ENCODE measurements at regions not wholly inside any gene's neighbourhood (a gene's known extent, or its start where the extent isn't known, plus 50 kb on each side); places are given as distances from the start of the nearest gene placed in this dataset.

DNA sequence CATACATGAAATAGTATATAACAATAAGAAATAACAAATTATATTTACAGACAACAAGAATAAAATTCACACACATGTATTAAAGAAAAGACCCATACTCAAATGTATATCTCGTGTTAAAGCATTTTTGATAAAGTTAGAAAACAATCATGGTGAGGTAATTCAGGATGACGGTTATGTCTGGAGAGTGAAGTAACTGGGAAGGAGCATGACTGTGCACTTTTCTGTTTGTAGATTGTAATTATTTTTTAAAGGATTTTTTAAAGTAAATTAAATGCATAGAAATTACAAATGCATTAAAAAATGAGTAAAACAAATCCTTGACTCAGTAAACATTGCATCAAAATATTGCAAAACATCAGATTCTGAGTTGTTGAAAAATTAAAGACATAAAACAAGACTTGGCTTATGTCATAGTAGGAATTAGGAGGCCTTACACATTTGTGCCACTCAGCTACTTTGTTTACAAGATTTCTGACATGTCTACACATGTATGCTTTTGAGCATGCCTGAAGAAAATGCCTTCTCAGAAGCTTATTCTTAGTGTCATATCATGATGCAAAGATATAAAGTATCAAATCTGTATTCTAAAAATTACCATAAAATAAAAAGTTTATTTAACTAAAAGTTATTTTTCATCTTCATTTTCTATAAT, 1325.1 kb downstream of the SLC16A7 start:
- Mint-ChIP-seq H3K4me3 (no peak overlapping the region), H3K4me1 (no peaks in the 10 kb centered on the region), H3K9me3 (peaks cover 9% of the 10 kb centered on the region), H3K27me3 (no peaks in the 10 kb centered on the region), H3K36me3 (ENCODE audit: low read depth) (no peaks in the 10 kb centered on the region), H3K27ac (no peak overlapping the region)
- no peak for ATAC-seq (replicated peaks)

DNA sequence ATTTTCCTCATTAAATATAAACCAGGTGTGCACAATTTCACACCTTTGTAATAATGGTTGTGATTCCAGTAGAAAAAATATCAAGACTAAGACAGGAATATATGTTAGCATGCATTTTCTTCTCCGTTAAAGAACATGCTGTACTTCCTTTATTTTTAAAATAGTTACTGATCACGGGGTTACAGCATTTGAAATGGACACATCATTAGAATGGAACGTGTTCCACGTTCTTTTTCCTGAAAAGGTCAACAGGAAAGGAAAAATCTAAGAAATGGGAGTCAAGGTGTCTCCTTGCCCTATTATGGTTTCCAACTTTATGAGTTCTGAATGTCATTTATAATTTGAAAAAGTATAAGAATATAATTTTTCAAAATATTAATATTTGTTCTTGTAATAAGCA, 1325.7 kb downstream of the SLC16A7 start:
- Mint-ChIP-seq H3K36me3 (ENCODE audit: low read depth) (no peaks in the 10 kb centered on the region), H3K27me3 (no peaks in the 10 kb centered on the region), H3K4me1 (no peaks in the 10 kb centered on the region), H3K4me3 (no peak overlapping the region), H3K9me3 (peaks cover 12% of the 10 kb centered on the region), H3K27ac (no peak overlapping the region)
- no peak for ATAC-seq (replicated peaks)

DNA sequence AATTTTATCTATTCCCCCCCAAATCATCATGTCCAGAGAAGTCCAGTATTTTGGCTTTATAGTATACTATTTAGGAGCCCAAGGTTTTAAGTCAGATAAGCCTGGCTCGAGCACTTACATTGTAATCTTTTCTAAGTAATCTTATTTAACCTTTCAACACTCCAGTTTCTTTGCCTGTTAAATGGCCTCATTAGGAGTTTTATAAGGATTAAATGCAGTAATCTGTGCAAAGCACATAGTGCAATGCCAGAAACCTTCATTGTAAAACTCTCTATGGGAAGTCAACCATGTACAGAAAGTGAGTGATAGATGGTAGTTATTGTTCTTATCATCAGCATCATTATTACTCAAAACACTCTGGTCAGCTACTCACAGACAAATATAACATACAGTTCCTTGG, 1330.4 kb downstream of the SLC16A7 start:
- Mint-ChIP-seq H3K27ac (no peak overlapping the region), H3K36me3 (ENCODE audit: low read depth) (no peaks in the 10 kb centered on the region), H3K4me1 (no peaks in the 10 kb centered on the region), H3K4me3 (no peak overlapping the region), H3K27me3 (no peaks in the 10 kb centered on the region), H3K9me3 (peaks cover 18% of the 10 kb centered on the region)
- no peak for ATAC-seq (replicated peaks)

DNA sequence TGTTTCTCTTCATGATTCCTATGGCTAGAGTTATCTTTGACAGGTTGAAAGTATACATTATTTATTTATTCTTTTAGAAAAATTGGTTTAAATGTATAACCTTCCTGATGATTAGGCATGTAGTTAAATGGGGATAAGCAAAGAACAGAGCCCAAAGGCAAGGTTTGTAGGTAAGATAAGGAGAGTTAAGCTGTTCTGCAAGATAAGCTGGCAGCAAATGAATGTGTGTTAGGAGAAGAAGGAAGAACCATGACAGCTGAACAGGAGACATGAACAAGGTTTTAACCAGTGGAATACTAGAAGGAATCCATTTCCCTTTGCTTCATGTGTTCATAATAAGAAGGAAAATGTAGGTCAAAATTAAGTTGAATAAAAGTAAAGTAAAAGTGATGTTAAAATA, 1330.1 kb upstream of the USP15 start:
- no peaks in the 10 kb centered on the region for H3K27me3 Mint-ChIP-seq
- ATAC-seq (replicated peaks), result no peak
- H3K27ac Mint-ChIP-seq, result no peak overlapping the region
- no peaks in the 10 kb centered on the region for H3K4me1 Mint-ChIP-seq
- H3K9me3 Mint-ChIP-seq, result peaks cover 14% of the 10 kb centered on the region
- no peak overlapping the region for H3K4me3 Mint-ChIP-seq
- H3K36me3 Mint-ChIP-seq (ENCODE audit: low read depth), result no peaks in the 10 kb centered on the region

DNA sequence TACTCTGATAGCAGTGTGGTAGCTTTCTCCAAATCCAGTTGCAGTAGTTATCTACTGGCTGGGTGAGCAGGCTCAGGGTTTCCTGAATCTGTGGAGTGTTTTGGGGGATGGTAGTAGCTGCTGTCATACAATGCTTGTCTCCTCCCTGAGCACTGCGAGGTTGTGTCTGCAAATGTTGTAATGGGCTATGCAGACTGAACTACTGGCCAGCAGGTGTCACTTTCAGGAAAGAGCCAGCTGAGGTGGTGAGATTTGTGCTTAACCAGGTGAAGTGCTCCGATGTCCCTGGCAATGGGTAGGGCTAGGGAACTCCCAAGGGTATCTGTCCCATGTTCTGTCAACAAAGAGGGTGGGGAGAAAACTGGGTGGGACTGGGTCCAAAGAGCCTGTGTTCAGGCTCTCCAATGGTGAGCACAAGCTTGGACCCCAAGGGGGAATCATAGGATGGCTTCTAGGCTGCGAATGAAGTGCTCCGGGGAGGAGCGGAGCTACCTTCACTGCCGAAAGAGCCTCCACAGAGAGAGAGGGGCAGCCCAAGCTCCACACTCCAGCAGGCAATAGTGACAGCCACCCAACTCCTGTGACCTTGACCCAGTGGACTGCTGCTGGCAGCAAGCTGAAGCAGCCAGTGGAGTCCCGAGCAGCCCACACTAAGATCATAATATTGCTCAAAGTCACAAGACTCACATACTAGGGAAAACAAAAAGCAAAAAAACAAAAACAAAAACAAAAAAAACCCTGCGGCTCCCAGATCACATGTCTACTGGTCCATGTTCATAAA, 1324.0 kb upstream of the USP15 start:
- no peak for ATAC-seq (replicated peaks)
- Mint-ChIP-seq H3K4me1 (no peaks in the 10 kb centered on the region), H3K9me3 (peaks cover 18% of the 10 kb centered on the region), H3K36me3 (ENCODE audit: low read depth) (no peaks in the 10 kb centered on the region), H3K27me3 (no peaks in the 10 kb centered on the region), H3K4me3 (no peak overlapping the region), H3K27ac (no peak overlapping the region)

- Mint-ChIP-seq H3K4me1 (no peaks in the 10 kb centered on the region), H3K27me3 (no peaks in the 10 kb centered on the region), H3K36me3 (ENCODE audit: low read depth) (no peaks in the 10 kb centered on the region), H3K4me3 (no peak overlapping the region), H3K9me3 (peaks cover 10% of the 10 kb centered on the region), H3K27ac (no peak overlapping the region)
- ATAC-seq (replicated peaks), result no peak
These were observed 1312.7 kb upstream of the USP15 start for GRCh38 chr12:60947533-60947932.

DNA sequence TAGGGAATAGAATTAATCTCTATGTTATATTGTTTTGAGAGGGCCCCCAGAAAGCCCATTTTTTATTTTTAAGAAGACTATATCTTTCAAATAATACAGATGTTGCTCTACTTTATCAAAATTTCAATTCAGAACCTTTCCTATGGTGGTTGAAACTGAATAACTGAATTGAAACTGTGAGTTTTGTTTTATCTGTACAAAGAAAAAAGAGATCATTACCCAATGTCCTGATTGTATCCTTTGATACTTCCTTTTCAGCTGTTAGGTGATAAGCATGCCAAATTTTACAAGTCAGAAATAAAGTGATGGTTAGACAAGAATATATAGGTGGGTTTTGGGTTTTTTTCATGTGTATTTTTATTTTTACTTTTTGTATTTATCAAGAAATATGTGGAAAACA, 1293.1 kb upstream of the USP15 start:
- H3K36me3 Mint-ChIP-seq (ENCODE audit: low read depth), result no peaks in the 10 kb centered on the region
- H3K4me1 Mint-ChIP-seq, result no peaks in the 10 kb centered on the region
- no peak overlapping the region for H3K4me3 Mint-ChIP-seq
- no peaks in the 10 kb centered on the region for H3K27me3 Mint-ChIP-seq
- H3K27ac Mint-ChIP-seq, result no peak overlapping the region
- ATAC-seq (replicated peaks), result no peak
- H3K9me3 Mint-ChIP-seq, result peaks cover 4% of the 10 kb centered on the region

GRCh38 chr12:60977966-60978365, 1282.2 kb upstream of the USP15 start:
- Mint-ChIP-seq H3K27me3 (no peaks in the 10 kb centered on the region), H3K36me3 (ENCODE audit: low read depth) (no peaks in the 10 kb centered on the region), H3K9me3 (peaks cover 4% of the 10 kb centered on the region), H3K27ac (no peak overlapping the region), H3K4me1 (no peaks in the 10 kb centered on the region), H3K4me3 (no peak overlapping the region)
- ATAC-seq (replicated peaks), result no peak

- no peaks in the 10 kb centered on the region for H3K27me3 Mint-ChIP-seq
- H3K4me1 Mint-ChIP-seq, result no peaks in the 10 kb centered on the region
- H3K9me3 Mint-ChIP-seq, result peaks cover 8% of the 10 kb centered on the region
- H3K36me3 Mint-ChIP-seq (ENCODE audit: low read depth), result no peaks in the 10 kb centered on the region
- no peak overlapping the region for H3K4me3 Mint-ChIP-seq
- no peak overlapping the region for H3K27ac Mint-ChIP-seq
- no peak for ATAC-seq (replicated peaks)
These were observed 1279.6 kb upstream of the USP15 start for GRCh38 chr12:60980558-60980957.

GRCh38 chr12:60981473-60981872, 1278.7 kb upstream of the USP15 start:
- ATAC-seq (replicated peaks), result no peak
- H3K4me3 Mint-ChIP-seq, result no peak overlapping the region
- no peaks in the 10 kb centered on the region for H3K4me1 Mint-ChIP-seq
- no peaks in the 10 kb centered on the region for H3K36me3 Mint-ChIP-seq (ENCODE audit: low read depth)
- H3K9me3 Mint-ChIP-seq, result peaks cover 8% of the 10 kb centered on the region
- H3K27ac Mint-ChIP-seq, result no peak overlapping the region
- no peaks in the 10 kb centered on the region for H3K27me3 Mint-ChIP-seq

DNA sequence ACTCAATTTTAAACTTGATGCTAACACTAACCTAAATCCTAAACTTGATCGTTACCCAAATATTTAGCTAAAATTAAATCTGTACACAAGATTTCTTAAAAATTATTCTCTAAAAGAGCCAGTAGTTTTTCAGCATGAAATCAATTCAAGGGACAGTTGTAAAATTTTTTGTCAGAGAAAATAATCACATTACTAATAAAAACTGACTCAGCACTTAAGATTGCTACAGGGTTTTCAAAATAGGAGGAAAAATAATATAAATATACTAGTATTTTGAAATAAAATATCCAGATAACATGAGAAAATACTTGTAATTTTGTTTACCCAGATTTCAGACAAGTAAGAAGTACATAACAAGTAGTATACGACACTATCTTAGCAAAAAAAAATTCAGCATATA, 1268.1 kb upstream of the USP15 start:
- H3K4me3 Mint-ChIP-seq, result no peak overlapping the region

GRCh38 chr12:60995256-60995825, 1264.9 kb upstream of the USP15 start:
- H3K36me3 Mint-ChIP-seq (ENCODE audit: low read depth), result no peaks in the 10 kb centered on the region
- no peaks in the 10 kb centered on the region for H3K4me1 Mint-ChIP-seq
- no peak for ATAC-seq (replicated peaks)
- peaks cover 7% of the 10 kb centered on the region for H3K9me3 Mint-ChIP-seq
- H3K27ac Mint-ChIP-seq, result no peak overlapping the region
- H3K27me3 Mint-ChIP-seq, result no peaks in the 10 kb centered on the region
- no peak overlapping the region for H3K4me3 Mint-ChIP-seq

More for the DNA sequence above, 1268.1 kb upstream of the USP15 start:
- Mint-ChIP-seq H3K27me3 (no peaks in the 10 kb centered on the region), H3K9me3 (peaks cover 3% of the 10 kb centered on the region), H3K4me1 (no peaks in the 10 kb centered on the region), H3K27ac (no peak overlapping the region), H3K36me3 (ENCODE audit: low read depth) (no peaks in the 10 kb centered on the region)
- no peak for ATAC-seq (replicated peaks)

- Mint-ChIP-seq H3K4me3 (no peak overlapping the region), H3K27ac (no peak overlapping the region), H3K27me3 (no peaks in the 10 kb centered on the region), H3K36me3 (ENCODE audit: low read depth) (no peaks in the 10 kb centered on the region), H3K9me3 (peaks cover 7% of the 10 kb centered on the region), H3K4me1 (no peaks in the 10 kb centered on the region)
- ATAC-seq (replicated peaks), result no peak
These were observed 1262.3 kb upstream of the USP15 start for GRCh38 chr12:60997869-60998378.

GRCh38 chr12:61009192-61009591, 1251.0 kb upstream of the USP15 start:
- no peak for ATAC-seq (replicated peaks)
- Mint-ChIP-seq H3K4me3 (no peak overlapping the region), H3K4me1 (no peaks in the 10 kb centered on the region), H3K9me3 (peaks cover 5% of the 10 kb centered on the region), H3K27me3 (no peaks in the 10 kb centered on the region), H3K36me3 (ENCODE audit: low read depth) (no peaks in the 10 kb centered on the region), H3K27ac (no peak overlapping the region)

Measured in activated T-helper 17 cell treated with anti-CD3 and anti-CD28 coated beads, Interleukin-2, amount 50 U/mL, for 72 hours (primary cell).